NCI-H446 treated with DMSO at 0.1 percent for 48 hours (cell line): ENCODE measurements at regions not wholly inside any gene's neighbourhood (a gene's known extent, or its start where the extent isn't known, plus 50 kb on each side); places are given as distances from the start of the nearest gene placed in this dataset.

Experiments used
- DNase-seq: peaks from one replicate; lab custom pipeline; 2025; lab: John Stamatoyannopoulos, UW

GRCh38 chr2:235141411-235142128 lies 189.8 kb downstream of the SH3BP4 start:
- no peak for DNase-seq

GRCh38 chr2:235142601-235143000 lies 190.8 kb downstream of the SH3BP4 start:
- no peak for DNase-seq

GRCh38 chr2:235143789-235144188 lies 192.0 kb downstream of the SH3BP4 start:
- DNase-seq: no peak

GRCh38 chr2:235144291-235144690 lies 192.5 kb downstream of the SH3BP4 start:
- no peak for DNase-seq

GRCh38 chr2:235146206-235146605 lies 194.4 kb downstream of the SH3BP4 start:
- no peak for DNase-seq

GRCh38 chr2:235146871-235147565 lies 195.2 kb downstream of the SH3BP4 start:
- DNase-seq: no peak

- no peak for DNase-seq
Observed at GRCh38 chr2:235148201-235149170, 196.7 kb downstream of the SH3BP4 start.

- no peak for DNase-seq
Observed at GRCh38 chr2:235149240-235149659, 197.4 kb downstream of the SH3BP4 start.

GRCh38 chr2:235149736-235150135 lies 197.9 kb downstream of the SH3BP4 start:
- no peak for DNase-seq

GRCh38 chr2:235151152-235151551 lies 199.3 kb downstream of the SH3BP4 start:
- no peak for DNase-seq

- no peak for DNase-seq
Observed at GRCh38 chr2:235155163-235155562, 203.3 kb downstream of the SH3BP4 start.

GRCh38 chr2:235156055-235156454 lies 204.2 kb downstream of the SH3BP4 start:
- no peak for DNase-seq

GRCh38 chr2:235157746-235158482 lies 206.1 kb downstream of the SH3BP4 start:
- DNase-seq: no peak

GRCh38 chr2:235160281-235160810 lies 208.5 kb downstream of the SH3BP4 start:
- DNase-seq: no peak

- DNase-seq: no peak
Observed at GRCh38 chr2:235161565-235161964, 209.7 kb downstream of the SH3BP4 start.

- DNase-seq: no peak
Observed at GRCh38 chr2:235162082-235162836, 210.4 kb downstream of the SH3BP4 start.

- DNase-seq: no peak
Observed at GRCh38 chr2:235162837-235163197, 211.0 kb downstream of the SH3BP4 start.

- no peak for DNase-seq
Observed at GRCh38 chr2:235165136-235165535, 213.3 kb downstream of the SH3BP4 start.

GRCh38 chr2:235165631-235166030 lies 213.8 kb downstream of the SH3BP4 start:
- no peak for DNase-seq

- no peak for DNase-seq
Observed at GRCh38 chr2:235168174-235168979, 216.6 kb downstream of the SH3BP4 start.
